B cell (primary cell): ENCODE measurements at regions not wholly inside any gene's neighbourhood (a gene's known extent, or its start where the extent isn't known, plus 50 kb on each side); places are given as distances from the start of the nearest gene placed in this dataset.
"Not testable (repeated sequence)": the region's sequence is repeated elsewhere in the genome, so short reads cannot be mapped to it uniquely, and the experiment has no call there.

ENCODE experiments used
- ATAC-seq: fragments of 200-7000 bp; cut with Tn5 transposase; one replicate; pipeline ENCODE4 v1.10.0; 2021; ENCODE audit warnings: low read depth, mild to moderate bottlenecking, moderate number of reproducible peaks, moderate library complexity
- CTCF ChIA-PET: fragments of 350-600 bp; sonication (Branson Sonifier 250); formaldehyde crosslinking; loops from one replicate; lab custom pipeline; 2021; ENCODE audit warnings: antibody characterized with exemption, inconsistent platforms; lab: Charles Lee
- POLR2A ChIA-PET: fragments of 350-600 bp; sonication (Branson Sonifier 250); formaldehyde crosslinking; loops from one replicate; lab custom pipeline; 2021; ENCODE audit warnings: antibody characterized with exemption; lab: Charles Lee
- DNase-seq: peaks from one replicate; pipeline ENCODE4 v3.0.0; 2013
- H2AFZ ChIP-seq: 2 replicates; pipeline ENCODE4 v1.6.1; 2012; ENCODE audit warnings: mild to moderate bottlenecking, low read depth, low read length; ENCODE audit not compliant: insufficient read depth, poor library complexity, severe bottlenecking
- H3K27ac ChIP-seq, 2 donors: 1 replicate in 1 of 2; 2 replicates in 1 of 2; pipeline ENCODE4 v1.5.1; 2012 to 2013; ENCODE audit warnings: low read length in 2 of 2, mild to moderate bottlenecking in 2 of 2, moderate library complexity in 1 of 2
- H3K27me3 ChIP-seq, 4 experiments: fragments of 200-600 bp in 1 of 4; sonication (generic) in 1 of 4; replicated peaks in 1 of 4; 1 replicate in 2 of 4; 2 replicates in 2 of 4; pipeline versions ENCODE4 v1.6.1 to v1.7.0; 2013 to 2016; ENCODE audit warnings: low read length in 3 of 4, mild to moderate bottlenecking in 2 of 4, mixed read lengths in 1 of 4, moderate library complexity in 1 of 4; ENCODE audit not compliant: insufficient read depth in 4 of 4, control insufficient read depth in 3 of 4; ENCODE audit errors: control extremely low read depth in 1 of 4
- H3K36me3 ChIP-seq, 2 experiments: replicated peaks in 1 of 2; 1 replicate in 1 of 2; 2 replicates in 1 of 2; pipeline versions ENCODE4 v1.6.1 to v1.7.1; 2013; ENCODE audit warnings: low read length in 1 of 2; ENCODE audit not compliant: insufficient read depth in 2 of 2, control insufficient read depth in 1 of 2; ENCODE audit errors: control extremely low read depth in 1 of 2, extremely low read depth in 1 of 2
- H3K4me1 ChIP-seq, 2 donors: fragments of 200-600 bp in 1 of 2; sonication (generic) in 1 of 2; 1 replicate in 1 of 2; 2 replicates in 1 of 2; pipeline versions ENCODE4 v1.5.1 to v1.6.1; 2013 to 2017; ENCODE audit warnings: low read length in 2 of 2; ENCODE audit not compliant: control insufficient read depth in 2 of 2, insufficient read depth in 2 of 2
- H3K4me2 ChIP-seq: replicated peaks from 2 replicates; pipeline ENCODE3; 2012; ENCODE audit warnings: mild to moderate bottlenecking, low read depth, low read length; ENCODE audit not compliant: poor library complexity, severe bottlenecking
- H3K4me3 ChIP-seq, 5 experiments: fragments of 200-600 bp in 1 of 5; sonication (generic) in 1 of 5; 1 replicate in 3 of 5; 2 replicates in 2 of 5; pipeline versions ENCODE4 v1.5.1 to v1.7.0; 2011 to 2016; ENCODE audit warnings: low read length in 4 of 5, mild to moderate bottlenecking in 4 of 5, low read depth in 2 of 5, control low read depth in 1 of 5, moderate library complexity in 1 of 5; ENCODE audit not compliant: insufficient read depth in 1 of 5; ENCODE audit errors: control extremely low read depth in 1 of 5, extremely low read depth in 1 of 5
- H3K79me2 ChIP-seq: fragments of 200-600 bp; sonication (generic); one replicate; pipeline ENCODE4 v1.6.0; 2016; ENCODE audit warnings: low read length; ENCODE audit not compliant: control insufficient read depth, insufficient read depth
- H3K9ac ChIP-seq: fragments of 200-600 bp; sonication (generic); 2 replicates; pipeline ENCODE4 v1.6.1; 2017; ENCODE audit warnings: mild to moderate bottlenecking, low read length, moderate library complexity
- H3K9me3 ChIP-seq, 3 donors: one replicate each; pipeline versions ENCODE4 v1.6.1 to v1.7.1; 2013; ENCODE audit warnings: low read length in 2 of 3; ENCODE audit not compliant: control insufficient read depth in 2 of 3, insufficient read depth in 1 of 3; ENCODE audit errors: control extremely low read depth in 1 of 3
- H4K20me1 ChIP-seq: 2 replicates; pipeline ENCODE4 v1.6.0; 2012; ENCODE audit warnings: mild to moderate bottlenecking, low read length; ENCODE audit not compliant: insufficient read depth, control insufficient read depth, poor library complexity, severe bottlenecking
- H3K27ac Mint-ChIP-seq: one replicate; pipeline ENCODE4 v1.8.0; 2021; ENCODE audit warnings: mixed read lengths
- H3K27me3 Mint-ChIP-seq: one replicate; pipeline ENCODE4 v1.8.0; 2021; ENCODE audit warnings: mixed read lengths
- H3K4me1 Mint-ChIP-seq: one replicate; pipeline ENCODE4 v1.8.0; 2021; ENCODE audit warnings: mixed read lengths
- H3K4me3 Mint-ChIP-seq: one replicate; pipeline ENCODE4 v1.8.0; 2021; ENCODE audit warnings: mixed read lengths
- H3K9me3 Mint-ChIP-seq: one replicate; pipeline ENCODE4 v1.8.0; 2022; ENCODE audit warnings: mixed read lengths; ENCODE audit not compliant: insufficient read depth
- CTCF ChIP-seq: fragments of 200-600 bp; IDR thresholded peaks from one replicate; pipeline ENCODE4 v1.8.0; 2022; ENCODE audit warnings: antibody characterized with exemption, mild to moderate bottlenecking
- EZH2 ChIP-seq: IDR thresholded peaks from 2 replicates; pipeline ENCODE4 v1.6.1; 2012; ENCODE audit warnings: borderline replicate concordance, low read depth, mild to moderate bottlenecking, moderate library complexity, low read length; ENCODE audit not compliant: insufficient read depth, poor library complexity, severe bottlenecking
- WGBS: methylation state at CpG from one replicate; pipeline ENCODE4 v1.1.5; 2013; ENCODE audit warnings: missing lambda C conversion rate; ENCODE audit not compliant: insufficient coverage; 5-methylcytosine and 5-hydroxymethylcytosine counted together
- intact Hi-C: fragments of 100-400 bp; cut with micrococcal nuclease; formaldehyde crosslinking; loops from one replicate; pipeline ENCODE4 v1.10.0; 2022

GRCh38 chr19:41516292-41517171, 59.4 kb upstream of the CEACAM21 start:
- H3K9me3 ChIP-seq, H3K27me3 Mint-ChIP-seq, H3K79me2 ChIP-seq, H3K9me3 Mint-ChIP-seq, H3K27me3 ChIP-seq, POLR2A ChIA-PET, H3K36me3 ChIP-seq, H4K20me1 ChIP-seq: not testable (repeated sequence)
- Histone ChIP-seq H3K4me3 (peak overlapping the region in 3 of 5 experiments; percentile 4 to 32 (median 19)), H2AFZ (peak overlapping the region; percentile 9), H3K4me2 (peak overlapping the region; percentile 69), H3K9ac (peak overlapping the region; percentile 29), H3K4me1 (peaks cover 22 to 27% of the 10 kb centered on the region in 2 donors), H3K27ac (peak overlapping the region; percentile 45 to 68)
- TF ChIP-seq CTCF = peak; percentile 31
- H3K4me1 Mint-ChIP-seq = peaks cover 28% of the 10 kb centered on the region
- ATAC-seq = peak; percentile 22
- H3K4me3 Mint-ChIP-seq = peak overlapping the region; percentile 70
- peak overlapping the region; percentile 78 for H3K27ac Mint-ChIP-seq
- CTCF ChIA-PET = interaction anchor here (0.9 to 2.2 kb wide), 4 partner anchors 16 to 67 kb away, joined by 3 to 9 read pairs (median 4); no protein-coding TSS in a partner anchor
- intact Hi-C loops = loop anchor here (1.0 to 2.0 kb wide), 4 partner anchors 19 to 67 kb away; no protein-coding TSS in a partner anchor
- no CpG with 5 or more reads among the region's 19 CpGs for WGBS
- DNase-seq = peak; percentile 70

GRCh38 chr19:41518141-41518540, 57.8 kb upstream of the CEACAM21 start:
- H3K9me3 ChIP-seq = no peaks in the 10 kb centered on the region
- H3K27me3 ChIP-seq = no peaks in the 10 kb centered on the region
- peaks cover 36 to 39% of the 10 kb centered on the region in 2 donors for H3K4me1 ChIP-seq
- no CpG with 5 or more reads among the region's 3 CpGs for WGBS
- peaks cover 42% of the 10 kb centered on the region for H3K4me1 Mint-ChIP-seq
- H3K27me3 Mint-ChIP-seq = peaks cover 3% of the 10 kb centered on the region
- H4K20me1 ChIP-seq = no peaks in the 10 kb centered on the region
- H3K4me3 ChIP-seq = no peak overlapping the region
- H3K9me3 Mint-ChIP-seq = no peaks in the 10 kb centered on the region
- intact Hi-C loops = no loop called here
- ChIA-PET CTCF (no interaction called here), POLR2A (no interaction called here)
- H3K4me3 Mint-ChIP-seq = no peak overlapping the region
- H3K9ac ChIP-seq = no peak overlapping the region
- H3K79me2 ChIP-seq = no peaks in the 10 kb centered on the region
- no peak overlapping the region for H3K27ac ChIP-seq
- H3K36me3 ChIP-seq = no peaks in the 10 kb centered on the region
- no peak overlapping the region for H3K4me2 ChIP-seq
- no peak overlapping the region for H2AFZ ChIP-seq
- H3K27ac Mint-ChIP-seq = no peak overlapping the region
- DNase-seq = no peak
- no peak for ATAC-seq
- no peak for TF ChIP-seq EZH2
- no peak for TF ChIP-seq CTCF
